ENCODE measurements at regions not wholly inside any gene's neighbourhood (a gene's known extent, or its start where the extent isn't known, plus 50 kb on each side); places are given as distances from the start of the nearest gene placed in this dataset.

GRCh38 chr3:34196914-34197313, 398.5 kb downstream of the PDCD6IP start:
- TF ChIP-seq CTCF (IDR thresholded peaks at IDR 0.05) (no peak), POLR2A (IDR thresholded peaks at IDR 0.05) (no peak)
- intact Hi-C loops (cut with DNase I; ENCODE audit: low total_unique reads) = no loop called here
- WGBS, 2 donors = 95 to 98% methylated on average over 2 of the region's 2 CpGs
- H3K9me3 ChIP-seq = no peaks in the 10 kb centered on the region
- no peaks in the 10 kb centered on the region for H3K36me3 ChIP-seq (ENCODE audit: low read depth, missing control alignments)
- H3K4me1 ChIP-seq = no peaks in the 10 kb centered on the region
- no peak for DNase-seq
- H3K27me3 ChIP-seq = no peaks in the 10 kb centered on the region
- no peak overlapping the region for H3K4me3 ChIP-seq
- no peak overlapping the region for H3K27ac ChIP-seq

GRCh38 chr3:34198309-34198708, 399.9 kb downstream of the PDCD6IP start:
- no peaks in the 10 kb centered on the region for H3K27me3 ChIP-seq
- H3K36me3 ChIP-seq (ENCODE audit: low read depth, missing control alignments) = no peaks in the 10 kb centered on the region
- no peak overlapping the region for H3K4me3 ChIP-seq
- no peak for DNase-seq
- intact Hi-C loops (cut with DNase I; ENCODE audit: low total_unique reads) = no loop called here
- H3K27ac ChIP-seq = no peak overlapping the region
- no peaks in the 10 kb centered on the region for H3K9me3 ChIP-seq
- no peaks in the 10 kb centered on the region for H3K4me1 ChIP-seq
- 54 to 67% methylated on average over 1 of the region's 1 CpG for WGBS, 2 donors
- TF ChIP-seq POLR2A (IDR thresholded peaks at IDR 0.05) (no peak), CTCF (IDR thresholded peaks at IDR 0.05) (no peak)

- H3K4me3 ChIP-seq = no peak overlapping the region
- intact Hi-C loops (cut with DNase I; ENCODE audit: low total_unique reads) = no loop called here
- H3K27me3 ChIP-seq = no peaks in the 10 kb centered on the region
- no peak for DNase-seq
- H3K36me3 ChIP-seq (ENCODE audit: low read depth, missing control alignments) = no peaks in the 10 kb centered on the region
- WGBS, 2 donors = 56 to 64% methylated on average over 1 of the region's 1 CpG
- no peaks in the 10 kb centered on the region for H3K9me3 ChIP-seq
- TF ChIP-seq CTCF (IDR thresholded peaks at IDR 0.05) = no peak
- no peak for TF ChIP-seq POLR2A (IDR thresholded peaks at IDR 0.05)
- no peaks in the 10 kb centered on the region for H3K4me1 ChIP-seq
- H3K27ac ChIP-seq = no peak overlapping the region
These were observed 402.1 kb downstream of the PDCD6IP start for GRCh38 chr3:34200576-34200975.

- intact Hi-C loops (cut with DNase I; ENCODE audit: low total_unique reads) = no loop called here
- no peak overlapping the region for H3K4me3 ChIP-seq
- H3K36me3 ChIP-seq (ENCODE audit: low read depth, missing control alignments) = no peaks in the 10 kb centered on the region
These were observed 404.5 kb downstream of the PDCD6IP start for GRCh38 chr3:34202975-34203374.

More at GRCh38 chr3:34202975-34203374, 404.5 kb downstream of the PDCD6IP start:
- Histone ChIP-seq H3K4me1 (no peaks in the 10 kb centered on the region), H3K9me3 (no peaks in the 10 kb centered on the region), H3K27me3 (no peaks in the 10 kb centered on the region), H3K27ac (no peak overlapping the region)
- TF ChIP-seq CTCF (IDR thresholded peaks at IDR 0.05) = no peak
- no peak for TF ChIP-seq POLR2A (IDR thresholded peaks at IDR 0.05)
- WGBS, 2 donors = 65 to 67% methylated on average over 3 of the region's 3 CpGs
- DNase-seq = no peak
